ENCODE measurements at regions not wholly inside any gene's neighbourhood (a gene's known extent, or its start where the extent isn't known, plus 50 kb on each side); places are given as distances from the start of the nearest gene placed in this dataset.

DNA sequence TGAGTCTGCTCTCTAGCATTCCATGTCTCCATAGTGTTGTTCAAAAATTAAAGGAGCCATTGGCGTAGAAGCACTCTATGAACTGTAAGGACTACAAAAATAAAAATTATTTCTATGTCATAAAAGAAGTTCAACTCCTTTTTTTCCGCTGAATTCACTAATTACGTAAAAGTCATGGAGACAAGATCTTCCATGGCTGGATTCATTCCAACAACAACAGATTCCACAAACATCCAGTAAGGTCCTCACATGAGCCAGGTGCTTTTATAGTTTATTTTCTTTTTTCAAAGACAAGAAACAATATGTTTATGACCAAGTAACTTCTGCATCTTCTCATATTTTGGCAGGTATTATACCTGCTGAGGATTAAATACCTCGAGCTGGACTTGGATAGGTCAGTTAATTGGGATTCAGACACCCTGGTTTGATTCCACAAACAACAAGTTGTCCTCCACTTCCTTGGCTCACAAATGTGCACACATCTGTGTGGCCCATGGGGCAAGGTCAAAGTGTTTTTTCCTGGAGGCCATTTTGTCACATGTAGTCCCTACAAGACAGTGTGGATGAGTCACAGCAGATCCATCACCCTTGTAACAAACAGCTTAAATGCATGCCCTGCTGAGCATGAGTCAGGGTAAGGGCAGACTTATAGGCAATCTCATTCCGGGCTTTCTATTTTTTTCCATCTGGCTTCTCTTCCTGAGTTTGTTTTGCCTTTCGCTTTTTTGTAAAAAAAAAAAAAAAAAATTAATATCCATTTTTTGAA is 475.6 kb downstream of the COG6 start:
- Histone ChIP-seq H3K9me3 (peaks cover 0 to 4% (median 0%) of the 10 kb centered on the region in 11 donors), H3K27ac (no peak overlapping the region), H3K36me3 (no peaks in the 10 kb centered on the region), H3K27me3 (no peaks in the 10 kb centered on the region), H3K4me1 (peaks cover 0 to 6% (median 0%) of the 10 kb centered on the region in 9 donors), H3K4me3 (no peak overlapping the region)
- intact Hi-C loops (cut with DNase I), result no loop called here
- TF ChIP-seq, protein P1, sequence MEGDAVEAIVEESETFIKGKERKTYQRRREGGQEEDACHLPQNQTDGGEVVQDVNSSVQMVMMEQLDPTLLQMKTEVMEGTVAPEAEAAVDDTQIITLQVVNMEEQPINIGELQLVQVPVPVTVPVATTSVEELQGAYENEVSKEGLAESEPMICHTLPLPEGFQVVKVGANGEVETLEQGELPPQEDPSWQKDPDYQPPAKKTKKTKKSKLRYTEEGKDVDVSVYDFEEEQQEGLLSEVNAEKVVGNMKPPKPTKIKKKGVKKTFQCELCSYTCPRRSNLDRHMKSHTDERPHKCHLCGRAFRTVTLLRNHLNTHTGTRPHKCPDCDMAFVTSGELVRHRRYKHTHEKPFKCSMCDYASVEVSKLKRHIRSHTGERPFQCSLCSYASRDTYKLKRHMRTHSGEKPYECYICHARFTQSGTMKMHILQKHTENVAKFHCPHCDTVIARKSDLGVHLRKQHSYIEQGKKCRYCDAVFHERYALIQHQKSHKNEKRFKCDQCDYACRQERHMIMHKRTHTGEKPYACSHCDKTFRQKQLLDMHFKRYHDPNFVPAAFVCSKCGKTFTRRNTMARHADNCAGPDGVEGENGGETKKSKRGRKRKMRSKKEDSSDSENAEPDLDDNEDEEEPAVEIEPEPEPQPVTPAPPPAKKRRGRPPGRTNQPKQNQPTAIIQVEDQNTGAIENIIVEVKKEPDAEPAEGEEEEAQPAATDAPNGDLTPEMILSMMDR (IDR thresholded peaks at IDR 0.05), result no peak
- 85 to 89% methylated on average over 6 of the region's 6 CpGs for WGBS, 2 donors
- no peak for DNase-seq
- peak in 1 of 8 donors; percentile 27 for ATAC-seq

DNA sequence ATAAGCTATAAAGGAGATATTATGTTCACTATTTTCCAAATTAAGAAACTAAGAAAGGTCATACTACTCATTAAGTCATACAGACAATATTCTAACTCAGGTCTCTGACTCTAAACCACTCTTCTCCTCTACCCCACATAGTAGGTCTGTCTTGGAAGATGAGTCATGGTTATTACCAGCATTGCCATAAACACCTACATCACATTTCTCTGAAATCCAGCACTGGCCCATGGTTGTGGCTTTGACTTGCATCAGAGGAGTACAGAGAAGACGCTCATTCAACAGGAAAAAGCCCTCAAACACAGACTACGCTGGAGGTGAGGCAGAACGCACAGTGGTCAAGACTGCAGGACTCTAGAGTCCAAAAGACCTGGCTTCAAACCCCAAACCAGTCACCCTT is 476.8 kb downstream of the COG6 start:
- Histone ChIP-seq H3K27me3 (no peaks in the 10 kb centered on the region), H3K4me1 (peaks cover 0 to 6% (median 0%) of the 10 kb centered on the region in 9 donors), H3K9me3 (peaks cover 0 to 4% (median 0%) of the 10 kb centered on the region in 11 donors), H3K27ac (no peak overlapping the region), H3K36me3 (no peaks in the 10 kb centered on the region), H3K4me3 (no peak overlapping the region)
- TF ChIP-seq, protein P1 (IDR thresholded peaks at IDR 0.05), result no peak
- intact Hi-C loops (cut with DNase I), result no loop called here
- WGBS, 2 donors, result 75 to 98% methylated on average over 3 of the region's 3 CpGs
- ATAC-seq, result no peak
- DNase-seq, result no peak

GRCh38 chr13:40136896-40137295 is 481.4 kb downstream of the COG6 start:
- ATAC-seq (no peak), DNase-seq (no peak)
- H3K27ac ChIP-seq, result no peak overlapping the region
- 90 to 98% methylated on average over 2 of the region's 2 CpGs for WGBS, 2 donors
- no peaks in the 10 kb centered on the region for H3K36me3 ChIP-seq
- H3K4me1 ChIP-seq, result peaks cover 0 to 6% (median 0%) of the 10 kb centered on the region in 9 donors
- H3K9me3 ChIP-seq, result no peaks in the 10 kb centered on the region
- intact Hi-C loops (cut with DNase I), result no loop called here
- H3K27me3 ChIP-seq, result no peaks in the 10 kb centered on the region
- H3K4me3 ChIP-seq, result no peak overlapping the region
- TF ChIP-seq, protein P1 (IDR thresholded peaks at IDR 0.05), result no peak

- no peak for ATAC-seq
- intact Hi-C loops (cut with DNase I), result no loop called here
- H3K27me3 ChIP-seq, result no peaks in the 10 kb centered on the region
- no peaks in the 10 kb centered on the region for H3K36me3 ChIP-seq
- TF ChIP-seq, protein P1 (IDR thresholded peaks at IDR 0.05), result no peak
- H3K27ac ChIP-seq, result no peak overlapping the region
- WGBS, 2 donors, result 95 to 97% methylated on average over 6 of the region's 6 CpGs
- H3K9me3 ChIP-seq, result no peaks in the 10 kb centered on the region
- no peak overlapping the region for H3K4me3 ChIP-seq
- DNase-seq, result no peak
- H3K4me1 ChIP-seq, result peaks cover 0 to 6% (median 0%) of the 10 kb centered on the region in 9 donors
Measured at GRCh38 chr13:40137400-40137799, 481.9 kb downstream of the COG6 start.

All from heart right ventricle (tissue), 16 donors.